WERI-Rb-1 (cell line): ENCODE measurements at regions not wholly inside any gene's neighbourhood (a gene's known extent, or its start where the extent isn't known, plus 50 kb on each side); places are given as distances from the start of the nearest gene placed in this dataset.
"Not testable (repeated sequence)": the region's sequence is repeated elsewhere in the genome, so short reads cannot be mapped to it uniquely, and the experiment has no call there.

ENCODE experiments used
- DNase-seq: peaks from one replicate; pipeline ENCODE4 v3.0.0-alpha.2; 2020
- H3K27ac ChIP-seq: fragments of 250-450 bp; sonication (Bioruptor Pico); 2 replicates; pipeline ENCODE4 v1.5.1; 2020; ENCODE audit warnings: mild to moderate bottlenecking, moderate library complexity
- H3K27me3 ChIP-seq: fragments of 250-450 bp; sonication (Bioruptor Pico); 2 replicates; pipeline ENCODE4 v1.5.1; 2021; ENCODE audit warnings: mild to moderate bottlenecking, low read depth, moderate library complexity; ENCODE audit not compliant: insufficient read depth, severe bottlenecking
- H3K36me3 ChIP-seq: fragments of 250-450 bp; sonication (Bioruptor Pico); 2 replicates; pipeline ENCODE4 v1.5.1; 2020; ENCODE audit warnings: mild to moderate bottlenecking, moderate library complexity
- H3K4me3 ChIP-seq: 2 replicates; pipeline ENCODE4 v1.5.1; 2011; ENCODE audit warnings: low read depth, mild to moderate bottlenecking, control low read depth, low read length
- H3K9me3 ChIP-seq: fragments of 250-450 bp; sonication (Bioruptor Pico); 2 replicates; pipeline ENCODE4 v1.5.1; 2021; ENCODE audit warnings: mild to moderate bottlenecking, moderate library complexity; ENCODE audit not compliant: severe bottlenecking
- TF ChIP-seq, protein P1 (sequence below): IDR thresholded peaks from 2 replicates; pipeline ENCODE4 v1.5.1; 2011; ENCODE audit warnings: low read depth, mild to moderate bottlenecking, control low read depth, inconsistent platforms, low read length

DNA sequence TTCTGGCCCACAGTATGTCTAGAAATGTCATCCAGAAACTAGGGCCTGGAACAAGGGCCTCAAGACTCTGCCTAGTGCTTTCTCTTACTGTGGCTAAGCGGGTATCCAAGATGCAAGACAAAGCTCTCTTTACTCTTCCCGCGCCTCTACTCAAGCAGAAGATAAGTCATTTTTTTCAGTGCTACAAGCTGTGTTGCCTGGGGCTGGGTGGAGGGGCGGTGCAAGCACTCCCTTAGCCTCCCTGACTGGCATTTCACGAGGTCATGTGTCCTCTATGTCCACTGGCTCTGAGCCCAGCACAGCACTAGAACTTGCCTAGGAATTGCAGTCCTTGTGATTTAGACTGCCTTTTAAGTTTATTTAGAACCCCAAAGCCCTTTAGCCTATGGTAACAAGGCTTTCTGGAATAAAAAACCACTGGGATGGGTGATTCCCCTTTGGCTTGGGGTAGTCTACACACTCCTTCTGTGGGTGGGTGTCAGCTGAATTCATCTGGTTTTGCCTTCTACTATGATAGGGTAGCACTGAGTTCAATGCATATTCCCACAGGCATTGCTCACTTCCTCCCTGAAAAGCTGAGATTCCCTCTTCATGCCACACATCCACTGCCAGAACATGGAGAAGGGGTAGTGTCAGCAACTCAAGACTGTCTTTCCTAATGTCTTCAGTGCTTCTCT, 371.8 kb upstream of the KCND2 start:
- Histone ChIP-seq H3K27me3 (no peaks in the 10 kb centered on the region), H3K36me3 (no peaks in the 10 kb centered on the region), H3K27ac (no peak overlapping the region), H3K4me3 (no peak overlapping the region), H3K9me3 (no peaks in the 10 kb centered on the region)
- DNase-seq: no peak
- TF ChIP-seq, protein P1, sequence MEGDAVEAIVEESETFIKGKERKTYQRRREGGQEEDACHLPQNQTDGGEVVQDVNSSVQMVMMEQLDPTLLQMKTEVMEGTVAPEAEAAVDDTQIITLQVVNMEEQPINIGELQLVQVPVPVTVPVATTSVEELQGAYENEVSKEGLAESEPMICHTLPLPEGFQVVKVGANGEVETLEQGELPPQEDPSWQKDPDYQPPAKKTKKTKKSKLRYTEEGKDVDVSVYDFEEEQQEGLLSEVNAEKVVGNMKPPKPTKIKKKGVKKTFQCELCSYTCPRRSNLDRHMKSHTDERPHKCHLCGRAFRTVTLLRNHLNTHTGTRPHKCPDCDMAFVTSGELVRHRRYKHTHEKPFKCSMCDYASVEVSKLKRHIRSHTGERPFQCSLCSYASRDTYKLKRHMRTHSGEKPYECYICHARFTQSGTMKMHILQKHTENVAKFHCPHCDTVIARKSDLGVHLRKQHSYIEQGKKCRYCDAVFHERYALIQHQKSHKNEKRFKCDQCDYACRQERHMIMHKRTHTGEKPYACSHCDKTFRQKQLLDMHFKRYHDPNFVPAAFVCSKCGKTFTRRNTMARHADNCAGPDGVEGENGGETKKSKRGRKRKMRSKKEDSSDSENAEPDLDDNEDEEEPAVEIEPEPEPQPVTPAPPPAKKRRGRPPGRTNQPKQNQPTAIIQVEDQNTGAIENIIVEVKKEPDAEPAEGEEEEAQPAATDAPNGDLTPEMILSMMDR: no peak

DNA sequence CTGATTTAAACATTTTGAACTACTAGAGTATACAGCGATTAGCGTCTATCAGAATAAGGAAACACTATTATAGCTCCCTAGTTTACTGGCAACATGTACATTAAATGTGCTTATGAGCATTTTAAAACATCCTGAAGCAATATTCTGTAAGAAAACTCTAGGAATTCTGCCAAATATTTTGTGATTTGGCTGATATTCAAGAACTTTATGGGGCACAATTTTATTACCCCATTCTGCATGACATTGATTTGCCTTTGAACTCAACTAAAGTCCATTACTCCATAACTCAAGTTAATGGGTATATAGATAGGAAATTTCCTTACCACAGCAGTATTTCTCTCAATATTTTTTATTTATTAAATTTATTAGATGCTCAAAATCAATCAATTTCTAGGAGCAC, 369.9 kb upstream of the KCND2 start:
- Histone ChIP-seq H3K27me3 (no peaks in the 10 kb centered on the region), H3K4me3 (no peak overlapping the region), H3K27ac (no peak overlapping the region), H3K9me3 (no peaks in the 10 kb centered on the region), H3K36me3 (no peaks in the 10 kb centered on the region)
- no peak for DNase-seq
- TF ChIP-seq, protein P1: no peak

DNA sequence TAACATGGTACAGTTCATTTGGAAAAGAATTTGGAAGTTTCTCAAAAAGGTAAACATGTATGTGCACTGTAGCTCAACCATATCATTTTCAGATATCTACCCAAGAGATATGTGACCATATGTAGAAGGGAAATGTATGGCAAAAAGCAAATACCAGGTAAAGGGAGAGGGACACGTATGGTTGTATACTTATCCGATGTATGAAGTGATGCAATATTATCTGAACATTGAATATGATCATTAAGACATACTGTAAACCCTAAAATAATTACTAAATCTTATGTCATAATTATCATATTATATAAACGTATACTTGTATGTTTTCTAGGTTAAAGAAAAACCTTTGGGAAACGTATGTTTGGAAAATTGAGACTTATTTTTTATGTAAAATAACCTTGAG, 367.5 kb upstream of the KCND2 start:
- Histone ChIP-seq H3K36me3 (no peaks in the 10 kb centered on the region), H3K27ac (no peak overlapping the region), H3K9me3 (no peaks in the 10 kb centered on the region), H3K27me3 (no peaks in the 10 kb centered on the region), H3K4me3 (no peak overlapping the region)
- DNase-seq: no peak
- TF ChIP-seq, protein P1: no peak

DNA sequence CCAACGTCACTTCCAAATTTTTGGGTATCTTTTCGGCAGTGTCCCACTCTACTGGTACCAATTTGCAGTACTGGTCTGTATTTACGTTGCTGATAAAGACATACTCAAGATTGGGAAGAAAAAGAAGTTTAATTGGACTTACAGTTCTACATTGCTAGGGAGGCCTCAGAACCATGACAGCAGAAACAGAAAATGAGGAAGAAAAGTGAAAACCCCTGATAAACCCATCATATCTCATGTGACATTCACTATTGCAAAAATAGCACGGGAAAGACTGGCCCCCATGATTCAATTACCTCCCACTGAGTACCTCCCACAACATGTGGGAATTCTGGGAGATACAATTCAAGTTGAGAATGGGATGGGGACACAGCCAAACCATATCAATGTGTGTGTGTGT, 364.0 kb upstream of the KCND2 start:
- Histone ChIP-seq H3K27ac (no peak overlapping the region), H3K9me3 (no peaks in the 10 kb centered on the region), H3K4me3 (no peak overlapping the region), H3K36me3 (no peaks in the 10 kb centered on the region), H3K27me3 (no peaks in the 10 kb centered on the region)
- TF ChIP-seq, protein P1: no peak
- DNase-seq: no peak

DNA sequence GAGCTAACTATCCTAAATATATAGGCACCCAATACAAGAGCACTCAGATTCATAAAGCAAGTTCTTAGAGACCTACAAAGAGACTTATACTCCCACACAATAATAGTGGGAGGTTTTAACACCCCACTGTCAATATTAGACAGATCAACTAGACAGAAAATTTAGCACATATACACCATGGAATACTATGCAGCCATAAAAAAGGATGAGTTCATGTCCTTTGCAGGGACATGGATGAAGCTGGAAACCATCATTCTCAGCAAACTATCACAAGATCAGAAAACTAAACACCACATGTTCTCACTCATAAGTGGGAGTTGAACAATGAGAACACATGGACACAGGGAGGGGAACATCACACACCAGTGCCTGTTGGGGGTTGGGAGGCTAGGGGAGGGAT, 358.9 kb upstream of the KCND2 start:
- H3K4me3 ChIP-seq, H3K27ac ChIP-seq, DNase-seq, H3K36me3 ChIP-seq, H3K9me3 ChIP-seq, H3K27me3 ChIP-seq: not testable (repeated sequence)

DNA sequence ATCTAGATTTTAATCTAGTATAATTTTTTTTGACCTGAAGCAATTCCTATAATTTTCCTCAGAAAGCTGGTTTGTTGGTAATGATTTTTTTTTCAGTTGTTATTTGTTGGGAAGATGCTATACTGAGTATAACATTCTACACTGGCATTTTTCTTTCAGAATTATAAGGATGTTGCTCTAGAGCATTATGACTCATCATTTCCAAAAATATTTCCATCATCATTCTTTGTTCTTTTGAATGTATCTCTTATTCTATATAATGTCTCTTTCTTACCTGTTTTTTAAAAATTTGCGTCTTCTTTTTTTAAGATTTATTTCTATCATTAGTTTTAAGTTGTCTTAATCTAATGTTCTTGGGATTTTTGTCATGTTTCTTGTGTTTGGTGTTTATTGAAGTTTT, 356.5 kb upstream of the KCND2 start:
- Histone ChIP-seq H3K9me3 (no peaks in the 10 kb centered on the region), H3K4me3 (no peak overlapping the region), H3K27me3 (no peaks in the 10 kb centered on the region), H3K27ac (no peak overlapping the region), H3K36me3 (no peaks in the 10 kb centered on the region)
- TF ChIP-seq, protein P1: no peak
- DNase-seq: no peak
